B cell (primary cell): ENCODE measurements at regions not wholly inside any gene's neighbourhood (a gene's known extent, or its start where the extent isn't known, plus 50 kb on each side); places are given as distances from the start of the nearest gene placed in this dataset.

Experiments used
- ATAC-seq: fragments of 200-7000 bp; cut with Tn5 transposase; one replicate; pipeline ENCODE4 v1.10.0; 2021; ENCODE audit warnings: low read depth, mild to moderate bottlenecking, moderate number of reproducible peaks, moderate library complexity
- CTCF ChIA-PET: fragments of 350-600 bp; sonication (Branson Sonifier 250); formaldehyde crosslinking; loops from one replicate; lab custom pipeline; 2021; ENCODE audit warnings: antibody characterized with exemption, inconsistent platforms; lab: Charles Lee
- POLR2A ChIA-PET: fragments of 350-600 bp; sonication (Branson Sonifier 250); formaldehyde crosslinking; loops from one replicate; lab custom pipeline; 2021; ENCODE audit warnings: antibody characterized with exemption; lab: Charles Lee
- DNase-seq: peaks from one replicate; pipeline ENCODE4 v3.0.0; 2013
- H2AFZ ChIP-seq: 2 replicates; pipeline ENCODE4 v1.6.1; 2012; ENCODE audit warnings: mild to moderate bottlenecking, low read depth, low read length; ENCODE audit not compliant: insufficient read depth, poor library complexity, severe bottlenecking
- H3K27ac ChIP-seq, 2 donors: 1 replicate in 1 of 2; 2 replicates in 1 of 2; pipeline ENCODE4 v1.5.1; 2012 to 2013; ENCODE audit warnings: low read length in 2 of 2, mild to moderate bottlenecking in 2 of 2, moderate library complexity in 1 of 2
- H3K27me3 ChIP-seq, 4 experiments: fragments of 200-600 bp in 1 of 4; sonication (generic) in 1 of 4; replicated peaks in 1 of 4; 1 replicate in 2 of 4; 2 replicates in 2 of 4; pipeline versions ENCODE4 v1.6.1 to v1.7.0; 2013 to 2016; ENCODE audit warnings: low read length in 3 of 4, mild to moderate bottlenecking in 2 of 4, mixed read lengths in 1 of 4, moderate library complexity in 1 of 4; ENCODE audit not compliant: insufficient read depth in 4 of 4, control insufficient read depth in 3 of 4; ENCODE audit errors: control extremely low read depth in 1 of 4
- H3K36me3 ChIP-seq, 2 experiments: replicated peaks in 1 of 2; 1 replicate in 1 of 2; 2 replicates in 1 of 2; pipeline versions ENCODE4 v1.6.1 to v1.7.1; 2013; ENCODE audit warnings: low read length in 1 of 2; ENCODE audit not compliant: insufficient read depth in 2 of 2, control insufficient read depth in 1 of 2; ENCODE audit errors: control extremely low read depth in 1 of 2, extremely low read depth in 1 of 2
- H3K4me1 ChIP-seq, 2 donors: fragments of 200-600 bp in 1 of 2; sonication (generic) in 1 of 2; 1 replicate in 1 of 2; 2 replicates in 1 of 2; pipeline versions ENCODE4 v1.5.1 to v1.6.1; 2013 to 2017; ENCODE audit warnings: low read length in 2 of 2; ENCODE audit not compliant: control insufficient read depth in 2 of 2, insufficient read depth in 2 of 2
- H3K4me2 ChIP-seq: replicated peaks from 2 replicates; pipeline ENCODE3; 2012; ENCODE audit warnings: mild to moderate bottlenecking, low read depth, low read length; ENCODE audit not compliant: poor library complexity, severe bottlenecking
- H3K4me3 ChIP-seq, 5 experiments: fragments of 200-600 bp in 1 of 5; sonication (generic) in 1 of 5; 1 replicate in 3 of 5; 2 replicates in 2 of 5; pipeline versions ENCODE4 v1.5.1 to v1.7.0; 2011 to 2016; ENCODE audit warnings: low read length in 4 of 5, mild to moderate bottlenecking in 4 of 5, low read depth in 2 of 5, control low read depth in 1 of 5, moderate library complexity in 1 of 5; ENCODE audit not compliant: insufficient read depth in 1 of 5; ENCODE audit errors: control extremely low read depth in 1 of 5, extremely low read depth in 1 of 5
- H3K79me2 ChIP-seq: fragments of 200-600 bp; sonication (generic); one replicate; pipeline ENCODE4 v1.6.0; 2016; ENCODE audit warnings: low read length; ENCODE audit not compliant: control insufficient read depth, insufficient read depth
- H3K9ac ChIP-seq: fragments of 200-600 bp; sonication (generic); 2 replicates; pipeline ENCODE4 v1.6.1; 2017; ENCODE audit warnings: mild to moderate bottlenecking, low read length, moderate library complexity
- H3K9me3 ChIP-seq, 3 donors: one replicate each; pipeline versions ENCODE4 v1.6.1 to v1.7.1; 2013; ENCODE audit warnings: low read length in 2 of 3; ENCODE audit not compliant: control insufficient read depth in 2 of 3, insufficient read depth in 1 of 3; ENCODE audit errors: control extremely low read depth in 1 of 3
- H4K20me1 ChIP-seq: 2 replicates; pipeline ENCODE4 v1.6.0; 2012; ENCODE audit warnings: mild to moderate bottlenecking, low read length; ENCODE audit not compliant: insufficient read depth, control insufficient read depth, poor library complexity, severe bottlenecking
- H3K27ac Mint-ChIP-seq: one replicate; pipeline ENCODE4 v1.8.0; 2021; ENCODE audit warnings: mixed read lengths
- H3K27me3 Mint-ChIP-seq: one replicate; pipeline ENCODE4 v1.8.0; 2021; ENCODE audit warnings: mixed read lengths
- H3K4me1 Mint-ChIP-seq: one replicate; pipeline ENCODE4 v1.8.0; 2021; ENCODE audit warnings: mixed read lengths
- H3K4me3 Mint-ChIP-seq: one replicate; pipeline ENCODE4 v1.8.0; 2021; ENCODE audit warnings: mixed read lengths
- H3K9me3 Mint-ChIP-seq: one replicate; pipeline ENCODE4 v1.8.0; 2022; ENCODE audit warnings: mixed read lengths; ENCODE audit not compliant: insufficient read depth
- CTCF ChIP-seq: fragments of 200-600 bp; IDR thresholded peaks from one replicate; pipeline ENCODE4 v1.8.0; 2022; ENCODE audit warnings: antibody characterized with exemption, mild to moderate bottlenecking
- EZH2 ChIP-seq: IDR thresholded peaks from 2 replicates; pipeline ENCODE4 v1.6.1; 2012; ENCODE audit warnings: borderline replicate concordance, low read depth, mild to moderate bottlenecking, moderate library complexity, low read length; ENCODE audit not compliant: insufficient read depth, poor library complexity, severe bottlenecking
- WGBS: methylation state at CpG from one replicate; pipeline ENCODE4 v1.1.5; 2013; ENCODE audit warnings: missing lambda C conversion rate; ENCODE audit not compliant: insufficient coverage; 5-methylcytosine and 5-hydroxymethylcytosine counted together
- intact Hi-C: fragments of 100-400 bp; cut with micrococcal nuclease; formaldehyde crosslinking; loops from one replicate; pipeline ENCODE4 v1.10.0; 2022

GRCh38 chr18:78884502-78884901 is 95.1 kb upstream of the SALL3 start:
- no peak for TF ChIP-seq CTCF
- TF ChIP-seq EZH2: no peak
- Histone ChIP-seq H4K20me1 (no peaks in the 10 kb centered on the region), H3K79me2 (no peaks in the 10 kb centered on the region), H3K27ac (no peak overlapping the region), H3K9ac (no peak overlapping the region), H2AFZ (no peak overlapping the region), H3K27me3 (no peaks in the 10 kb centered on the region), H3K4me2 (no peak overlapping the region), H3K4me1 (no peaks in the 10 kb centered on the region), H3K9me3 (peaks cover 0 to 22% (median 18%) of the 10 kb centered on the region in 3 donors), H3K36me3 (no peaks in the 10 kb centered on the region), H3K4me3 (no peak overlapping the region)
- Mint-ChIP-seq H3K9me3 (peaks cover 23% of the 10 kb centered on the region), H3K27ac (no peak overlapping the region), H3K27me3 (no peaks in the 10 kb centered on the region), H3K4me1 (no peaks in the 10 kb centered on the region), H3K4me3 (no peak overlapping the region)
- WGBS: no CpG with 5 or more reads among the region's 1 CpG
- intact Hi-C loops: no loop called here
- CTCF ChIA-PET: no interaction called here
- POLR2A ChIA-PET: no interaction called here
- DNase-seq (no peak), ATAC-seq (no peak)

- ATAC-seq: no peak
- H4K20me1 ChIP-seq: no peaks in the 10 kb centered on the region
- Mint-ChIP-seq H3K4me1 (no peaks in the 10 kb centered on the region), H3K4me3 (no peak overlapping the region), H3K9me3 (peaks cover 31% of the 10 kb centered on the region), H3K27me3 (no peaks in the 10 kb centered on the region), H3K27ac (no peak overlapping the region)
- POLR2A ChIA-PET: no interaction called here
- H3K4me1 ChIP-seq: no peaks in the 10 kb centered on the region
- H3K36me3 ChIP-seq: no peaks in the 10 kb centered on the region
- no peak overlapping the region for H2AFZ ChIP-seq
- H3K9me3 ChIP-seq: peaks cover 2 to 30% (median 23%) of the 10 kb centered on the region in 3 donors
- H3K4me3 ChIP-seq: no peak overlapping the region
- no peak overlapping the region for H3K4me2 ChIP-seq
- TF ChIP-seq CTCF (no peak), EZH2 (no peak)
- no peak overlapping the region for H3K9ac ChIP-seq
- H3K27ac ChIP-seq: no peak overlapping the region
- DNase-seq: no peak
- intact Hi-C loops: no loop called here
- CTCF ChIA-PET: no interaction called here
- no peaks in the 10 kb centered on the region for H3K27me3 ChIP-seq
- WGBS: no CpG with 5 or more reads among the region's 1 CpG
- H3K79me2 ChIP-seq: no peaks in the 10 kb centered on the region
Observed at GRCh38 chr18:78889250-78889649, 90.4 kb upstream of the SALL3 start.
